BE2C (cell line): ENCODE measurements at regions not wholly inside any gene's neighbourhood (a gene's known extent, or its start where the extent isn't known, plus 50 kb on each side); places are given as distances from the start of the nearest gene placed in this dataset.

Experiments used
- DNase-seq: peaks from one replicate; pipeline ENCODE4 v3.0.0-alpha.2; 2020
- H3K27me3 ChIP-seq: fragments of 250-450 bp; sonication (Bioruptor Pico); 2 replicates; pipeline ENCODE4 v1.5.1; 2020; ENCODE audit warnings: mild to moderate bottlenecking
- H3K36me3 ChIP-seq: fragments of 250-450 bp; sonication (Bioruptor Pico); 2 replicates; pipeline ENCODE4 v1.5.1; 2020; ENCODE audit warnings: mild to moderate bottlenecking
- H3K4me1 ChIP-seq: fragments of 250-450 bp; sonication (Bioruptor Pico); 2 replicates; pipeline ENCODE4 v1.5.1; 2020
- H3K4me3 ChIP-seq: 2 replicates; pipeline ENCODE4 v1.5.1; 2011; ENCODE audit warnings: low read depth, low read length
- H3K9me3 ChIP-seq: fragments of 250-450 bp; sonication (Bioruptor Pico); 2 replicates; pipeline ENCODE4 v1.5.1; 2020
- CTCF ChIP-seq: IDR thresholded peaks from 2 replicates; pipeline ENCODE4 v1.5.1; 2012; ENCODE audit warnings: mild to moderate bottlenecking, low read depth, low read length

GRCh38 chr1:163406772-163407171 is 85.0 kb downstream of the NUF2 start:
- H3K4me3 ChIP-seq, result no peak overlapping the region
- no peaks in the 10 kb centered on the region for H3K36me3 ChIP-seq
- H3K27me3 ChIP-seq, result peaks cover 7% of the 10 kb centered on the region; the same call in 1 of the 2 replicates
- no peaks in the 10 kb centered on the region for H3K4me1 ChIP-seq
- TF ChIP-seq CTCF, result no peak
- no peak for DNase-seq
- no peaks in the 10 kb centered on the region for H3K9me3 ChIP-seq

DNA sequence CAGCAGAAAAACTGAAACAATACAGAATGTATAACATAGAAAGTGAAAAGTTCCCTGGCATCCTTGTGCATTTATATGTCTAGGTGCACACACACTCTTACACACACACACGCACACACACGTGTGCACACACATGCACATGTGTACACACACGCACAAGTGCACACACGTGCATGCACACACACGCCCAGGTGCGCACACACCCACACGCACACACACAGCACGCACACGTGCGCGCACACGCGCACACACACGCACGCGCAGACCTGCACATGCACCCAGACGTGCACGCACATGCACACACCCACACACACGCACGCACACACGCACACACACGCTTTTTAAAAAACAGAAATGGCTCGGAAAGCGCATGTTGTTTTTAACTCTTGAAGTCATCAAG is 86.5 kb downstream of the NUF2 start:
- Histone ChIP-seq H3K4me1 (no peaks in the 10 kb centered on the region), H3K4me3 (no peak overlapping the region), H3K36me3 (no peaks in the 10 kb centered on the region), H3K9me3 (no peaks in the 10 kb centered on the region), H3K27me3 (peaks cover 7% of the 10 kb centered on the region)
- TF ChIP-seq CTCF, result no peak
- DNase-seq, result no peak

GRCh38 chr1:163410073-163410999 is 88.6 kb downstream of the NUF2 start:
- Histone ChIP-seq H3K4me1 (no peaks in the 10 kb centered on the region), H3K27me3 (peaks cover 11% of the 10 kb centered on the region; the same call in 1 of the 2 replicates), H3K4me3 (no peak overlapping the region), H3K9me3 (no peaks in the 10 kb centered on the region), H3K36me3 (no peaks in the 10 kb centered on the region)
- DNase-seq, result peak; percentile 56
- TF ChIP-seq CTCF, result peak; percentile 90

GRCh38 chr1:163412221-163412620 is 90.5 kb downstream of the NUF2 start:
- H3K9me3 ChIP-seq, result no peaks in the 10 kb centered on the region
- H3K4me1 ChIP-seq, result no peaks in the 10 kb centered on the region
- H3K4me3 ChIP-seq, result no peak overlapping the region
- no peak for DNase-seq
- no peak for TF ChIP-seq CTCF
- no peaks in the 10 kb centered on the region for H3K36me3 ChIP-seq
- H3K27me3 ChIP-seq, result peaks cover 23% of the 10 kb centered on the region

DNA sequence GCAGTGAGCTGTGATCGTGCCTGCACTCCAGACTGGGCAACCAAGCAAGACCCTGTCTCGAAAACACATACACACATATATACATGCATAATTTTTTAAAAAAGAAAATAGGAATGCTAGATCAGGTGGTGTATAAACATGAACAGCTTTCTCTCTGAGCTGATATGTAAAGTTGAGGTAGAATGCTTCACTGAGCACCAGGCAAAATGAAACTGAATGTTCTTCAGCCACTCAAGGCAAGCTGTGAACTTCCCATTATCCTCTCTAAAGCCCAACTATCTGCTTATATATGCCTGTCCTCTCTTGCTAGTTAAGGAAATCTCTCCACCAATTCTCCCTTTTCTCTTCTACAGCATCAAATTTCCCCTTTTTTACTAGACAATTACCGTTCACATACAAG is 93.0 kb downstream of the NUF2 start:
- no peak for TF ChIP-seq CTCF
- H3K4me3 ChIP-seq, result no peak overlapping the region
- H3K9me3 ChIP-seq, result no peaks in the 10 kb centered on the region
- H3K36me3 ChIP-seq, result no peaks in the 10 kb centered on the region
- H3K4me1 ChIP-seq, result no peaks in the 10 kb centered on the region
- peaks cover 31% of the 10 kb centered on the region for H3K27me3 ChIP-seq
- DNase-seq, result no peak

DNA sequence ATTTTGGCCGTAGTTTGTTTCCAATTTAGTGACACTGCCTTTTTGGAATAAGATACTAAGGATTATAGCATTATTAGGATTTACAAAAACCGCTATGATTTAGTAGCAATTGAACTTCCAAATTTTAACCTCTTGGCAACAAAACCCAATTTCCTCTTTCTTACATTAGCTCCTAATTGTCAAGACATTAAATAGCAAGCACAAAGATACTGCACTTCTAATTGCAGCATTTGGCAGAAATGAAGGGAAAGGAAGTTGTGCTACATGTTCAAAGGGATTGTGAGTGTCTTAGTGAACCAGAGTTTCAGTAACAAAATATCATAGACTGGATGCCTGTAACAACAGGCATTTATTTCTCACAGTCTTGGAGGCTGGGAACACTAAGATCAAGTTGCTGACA is 99.9 kb downstream of the NUF2 start:
- no peak for DNase-seq
- TF ChIP-seq CTCF, result no peak
- Histone ChIP-seq H3K27me3 (peaks cover 21% of the 10 kb centered on the region), H3K9me3 (no peaks in the 10 kb centered on the region), H3K36me3 (no peaks in the 10 kb centered on the region), H3K4me3 (no peak overlapping the region), H3K4me1 (no peaks in the 10 kb centered on the region)
